Mesenchymal stem cell (in vitro differentiated cells and primary cell): ENCODE measurements at regions not wholly inside any gene's neighbourhood (a gene's known extent, or its start where the extent isn't known, plus 50 kb on each side); places are given as distances from the start of the nearest gene placed in this dataset.
"Not testable (repeated sequence)": the region's sequence is repeated elsewhere in the genome, so short reads cannot be mapped to it uniquely, and the experiment has no call there.

Experiments
- DNase-seq: peaks from one replicate; pipeline ENCODE4 v3.0.0-alpha.2; 2013
- H2AFZ ChIP-seq: one replicate; pipeline ENCODE4 v1.6.1; 2013; ENCODE audit warnings: low read depth, mild to moderate bottlenecking, control low read depth, inconsistent platforms, low read length, moderate library complexity
- H2AK5ac ChIP-seq: 2 replicates; pipeline ENCODE4 v1.6.1; 2013; ENCODE audit warnings: low read length, moderate library complexity, mild to moderate bottlenecking, inconsistent platforms; ENCODE audit not compliant: severe bottlenecking
- H2BK120ac ChIP-seq: one replicate; pipeline ENCODE4 v1.6.1; 2013; ENCODE audit warnings: low read depth, mild to moderate bottlenecking, inconsistent platforms, low read length, moderate library complexity
- H2BK12ac ChIP-seq, 2 experiments: one replicate each; pipeline ENCODE4 v1.6.1; 2013; ENCODE audit warnings: inconsistent platforms in 2 of 2, low read length in 2 of 2, mild to moderate bottlenecking in 2 of 2, moderate library complexity in 2 of 2, control low read depth in 1 of 2
- H2BK15ac ChIP-seq: one replicate; pipeline ENCODE4 v1.6.1; 2013; ENCODE audit warnings: mild to moderate bottlenecking, low read depth, inconsistent platforms; ENCODE audit not compliant: poor library complexity, severe bottlenecking
- H2BK5ac ChIP-seq: 2 replicates; pipeline ENCODE4 v1.6.1; 2013; ENCODE audit warnings: low read depth, mild to moderate bottlenecking, low read length, control low read depth, inconsistent platforms; ENCODE audit not compliant: poor library complexity, severe bottlenecking
- H3K14ac ChIP-seq, 2 experiments: one replicate each; pipeline ENCODE4 v1.6.1; 2013; ENCODE audit warnings: inconsistent platforms in 2 of 2, low read length in 2 of 2, control low read depth in 1 of 2, mild to moderate bottlenecking in 1 of 2, moderate library complexity in 1 of 2
- H3K18ac ChIP-seq, 2 experiments: one replicate each; pipeline ENCODE4 v1.6.1; 2013; ENCODE audit warnings: inconsistent platforms in 2 of 2, low read length in 2 of 2, control low read depth in 1 of 2, low read depth in 1 of 2, mild to moderate bottlenecking in 1 of 2
- H3K23ac ChIP-seq, 2 experiments: one replicate each; pipeline ENCODE4 v1.6.1; 2013; ENCODE audit warnings: inconsistent platforms in 2 of 2, low read length in 2 of 2, mild to moderate bottlenecking in 2 of 2, moderate library complexity in 2 of 2, control low read depth in 1 of 2
- H3K27ac ChIP-seq: 2 replicates; pipeline ENCODE4 v1.5.1; 2013; ENCODE audit warnings: mild to moderate bottlenecking, moderate library complexity, low read length, control low read depth, inconsistent platforms; ENCODE audit not compliant: poor library complexity, severe bottlenecking
- H3K27me3 ChIP-seq, 2 experiments: 2 replicates each; pipeline versions ENCODE4 v1.6.1 to v1.7.0; 2013; ENCODE audit warnings: low read length in 2 of 2, mild to moderate bottlenecking in 2 of 2, moderate library complexity in 2 of 2, control low read depth in 1 of 2, inconsistent platforms in 1 of 2; ENCODE audit not compliant: control insufficient read depth in 1 of 2, insufficient read depth in 1 of 2
- H3K36me3 ChIP-seq, 2 experiments: 2 replicates each; pipeline versions ENCODE4 v1.6.1 to v1.7.0; 2013; ENCODE audit warnings: low read length in 2 of 2, control low read depth in 1 of 2, inconsistent platforms in 1 of 2, low read depth in 1 of 2, mild to moderate bottlenecking in 1 of 2; ENCODE audit not compliant: insufficient read depth in 2 of 2, control insufficient read depth in 1 of 2
- H3K4ac ChIP-seq, 2 experiments: one replicate each; pipeline ENCODE4 v1.6.1; 2013; ENCODE audit warnings: inconsistent platforms in 2 of 2, low read length in 2 of 2, mild to moderate bottlenecking in 2 of 2, moderate library complexity in 2 of 2, control low read depth in 1 of 2, low read depth in 1 of 2
- H3K4me1 ChIP-seq: 2 replicates; pipeline ENCODE4 v1.6.1; 2013; ENCODE audit warnings: low read depth, low read length, control low read depth; ENCODE audit not compliant: control insufficient read depth, insufficient read depth
- H3K4me2 ChIP-seq: 2 replicates; pipeline ENCODE4 v1.6.1; 2013; ENCODE audit warnings: low read length, mild to moderate bottlenecking, inconsistent platforms; ENCODE audit not compliant: poor library complexity, severe bottlenecking
- H3K4me3 ChIP-seq, 2 experiments: 2 replicates each; pipeline versions ENCODE4 v1.5.1 to v1.7.0; 2013; ENCODE audit warnings: low read length in 2 of 2, mild to moderate bottlenecking in 2 of 2, control low read depth in 1 of 2, low read depth in 1 of 2; ENCODE audit not compliant: insufficient read depth in 1 of 2
- H3K79me1 ChIP-seq: replicated peaks from 2 replicates; pipeline ENCODE4 v1.6.1; 2013; ENCODE audit warnings: mild to moderate bottlenecking, control low read depth, low read length, inconsistent platforms; ENCODE audit not compliant: poor library complexity, severe bottlenecking
- H3K9ac ChIP-seq: 2 replicates; pipeline ENCODE4 v1.7.0; 2013; ENCODE audit warnings: mild to moderate bottlenecking, low read length, moderate library complexity
- H3K9me3 ChIP-seq: 2 replicates; pipeline ENCODE4 v1.7.0; 2013; ENCODE audit warnings: mild to moderate bottlenecking, low read length; ENCODE audit not compliant: control insufficient read depth
- H4K8ac ChIP-seq: one replicate; pipeline ENCODE4 v1.6.1; 2013; ENCODE audit warnings: inconsistent platforms, mild to moderate bottlenecking, low read length, moderate library complexity
- H4K91ac ChIP-seq: one replicate; pipeline ENCODE4 v1.6.1; 2013; ENCODE audit warnings: mild to moderate bottlenecking, low read length, inconsistent platforms
- WGBS: methylation state at CpG from one replicate; pipeline ENCODE4 v1.1.7; 2013; ENCODE audit warnings: mixed read lengths; 5-methylcytosine and 5-hydroxymethylcytosine counted together

DNA sequence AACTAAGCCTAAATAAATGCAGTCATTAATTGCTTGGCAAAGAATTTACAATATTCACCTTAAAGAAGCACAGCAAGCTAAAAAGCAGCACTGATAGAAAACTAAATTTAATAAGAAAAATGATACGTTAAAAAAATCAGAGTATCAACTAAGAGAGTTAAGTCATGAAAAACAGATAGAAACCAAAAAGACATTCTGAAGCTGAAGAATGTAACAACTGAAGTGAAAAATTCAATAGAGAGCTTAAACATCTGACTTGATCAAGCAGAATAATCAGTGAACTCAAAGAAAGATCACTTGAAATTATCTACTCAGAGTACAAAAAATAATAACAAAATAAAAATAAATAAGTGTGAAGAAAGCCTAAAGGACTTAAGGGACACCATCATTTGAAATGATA is 588.0 kb upstream of the HS3ST1 start:
- DNase-seq = no peak
- H3K4ac ChIP-seq = no peak overlapping the region
- peaks cover 22% of the 10 kb centered on the region for H3K9me3 ChIP-seq
- no peaks in the 10 kb centered on the region for H3K27me3 ChIP-seq
- no peak overlapping the region for H3K18ac ChIP-seq
- H3K79me1 ChIP-seq = no peaks in the 10 kb centered on the region
- no peak overlapping the region for H3K23ac ChIP-seq
- no peak overlapping the region for H3K9ac ChIP-seq
- H3K27ac ChIP-seq = no peak overlapping the region
- H4K91ac ChIP-seq = no peak overlapping the region
- no peak overlapping the region for H2BK5ac ChIP-seq
- H2BK120ac ChIP-seq = no peak overlapping the region
- H2BK12ac ChIP-seq = no peak overlapping the region
- WGBS = no CpG with 5 or more reads among the region's 1 CpG
- H4K8ac ChIP-seq = no peak overlapping the region
- no peak overlapping the region for H2AFZ ChIP-seq
- peak overlapping the region in 1 of 2 experiments; percentile 5 for H3K4me3 ChIP-seq
- no peak overlapping the region for H2AK5ac ChIP-seq
- no peaks in the 10 kb centered on the region for H3K4me1 ChIP-seq
- H3K4me2 ChIP-seq = no peak overlapping the region
- no peak overlapping the region for H3K14ac ChIP-seq
- no peaks in the 10 kb centered on the region for H3K36me3 ChIP-seq
- no peak overlapping the region for H2BK15ac ChIP-seq

GRCh38 chr4:12005471-12005870 is 576.8 kb upstream of the HS3ST1 start:
- Histone ChIP-seq H3K9ac (no peak overlapping the region), H3K4me2 (no peak overlapping the region), H3K4ac (no peak overlapping the region), H3K23ac (no peak overlapping the region), H3K14ac (no peak overlapping the region), H3K9me3 (peaks cover 11% of the 10 kb centered on the region), H3K36me3 (no peaks in the 10 kb centered on the region), H2AFZ (no peak overlapping the region), H3K27ac (no peak overlapping the region), H3K18ac (no peak overlapping the region), H3K27me3 (no peaks in the 10 kb centered on the region), H4K8ac (no peak overlapping the region), H2AK5ac (no peak overlapping the region), H2BK15ac (no peak overlapping the region), H2BK120ac (no peak overlapping the region), H3K79me1 (no peaks in the 10 kb centered on the region), H3K4me3 (no peak overlapping the region), H3K4me1 (no peaks in the 10 kb centered on the region), H2BK12ac (no peak overlapping the region), H2BK5ac (no peak overlapping the region), H4K91ac (no peak overlapping the region)
- DNase-seq = no peak

DNA sequence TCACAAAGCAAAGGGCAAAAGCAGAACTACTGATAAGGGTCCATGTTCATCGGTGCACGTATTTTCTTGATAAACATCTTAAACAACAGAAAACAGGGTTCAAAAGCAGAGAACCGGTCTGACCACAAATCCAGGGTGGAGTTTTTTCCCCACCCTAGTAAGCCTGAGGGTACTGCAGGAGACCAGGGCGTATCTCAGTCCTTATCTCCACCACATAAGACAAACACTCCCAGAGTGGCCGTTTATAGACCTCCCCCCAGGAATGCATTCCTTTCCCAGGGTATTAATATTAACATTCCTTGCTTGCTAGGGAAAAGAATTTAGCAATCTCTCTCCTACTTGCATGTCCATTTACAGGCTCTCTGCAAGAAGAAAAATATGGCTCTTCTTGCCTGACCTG is 567.9 kb upstream of the HS3ST1 start:
- not testable (repeated sequence) for H3K36me3 ChIP-seq, H2BK12ac ChIP-seq, H2BK5ac ChIP-seq, H3K18ac ChIP-seq, H2BK15ac ChIP-seq, H3K79me1 ChIP-seq, H3K4me2 ChIP-seq, H3K4ac ChIP-seq, H3K9ac ChIP-seq, DNase-seq, H3K14ac ChIP-seq, H4K8ac ChIP-seq, H2BK120ac ChIP-seq, H3K23ac ChIP-seq, H3K4me1 ChIP-seq, H2AFZ ChIP-seq, H3K27me3 ChIP-seq, H4K91ac ChIP-seq, H3K4me3 ChIP-seq, H2AK5ac ChIP-seq, H3K27ac ChIP-seq
- WGBS = 75% methylated on average over 5 of the region's 5 CpGs
- peaks cover 37% of the 10 kb centered on the region for H3K9me3 ChIP-seq

DNA sequence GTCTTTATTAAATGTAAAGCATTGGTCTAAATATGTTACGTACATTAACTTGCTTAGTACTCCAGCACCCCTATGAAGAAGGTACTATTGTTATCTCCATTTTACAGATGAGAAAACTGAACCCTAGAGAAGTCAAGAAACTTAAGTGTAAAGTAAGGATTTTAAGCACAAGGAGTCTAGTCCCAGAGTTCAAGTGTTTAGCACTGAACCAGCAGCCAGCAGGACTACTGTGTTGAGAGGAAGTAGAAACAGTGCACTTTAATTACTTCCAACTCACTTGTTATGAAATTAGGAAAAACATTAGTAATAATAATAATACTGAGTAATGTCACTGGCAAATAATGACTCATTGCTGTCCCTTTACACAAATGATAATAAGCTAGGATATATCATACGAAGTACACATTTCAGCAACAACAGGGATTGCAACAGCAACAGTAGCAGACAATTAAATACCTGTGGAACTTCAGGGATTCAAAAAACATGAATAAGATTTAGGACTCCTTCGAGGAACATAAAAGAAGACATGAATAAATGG is 548.1 kb upstream of the HS3ST1 start:
- H3K23ac ChIP-seq = no peak overlapping the region
- 84% methylated on average over 2 of the region's 3 CpGs for WGBS
- H2BK15ac ChIP-seq = no peak overlapping the region
- no peak overlapping the region for H3K9ac ChIP-seq
- no peak overlapping the region for H2BK120ac ChIP-seq
- no peak overlapping the region for H2BK5ac ChIP-seq
- no peak overlapping the region for H4K91ac ChIP-seq
- H3K79me1 ChIP-seq = no peaks in the 10 kb centered on the region
- no peak overlapping the region for H2AK5ac ChIP-seq
- H3K27ac ChIP-seq = no peak overlapping the region
- H4K8ac ChIP-seq = no peak overlapping the region
- H3K36me3 ChIP-seq = no peaks in the 10 kb centered on the region
- H3K4me3 ChIP-seq = no peak overlapping the region
- H3K4ac ChIP-seq = no peak overlapping the region
- H3K4me2 ChIP-seq = no peak overlapping the region
- H3K18ac ChIP-seq = no peak overlapping the region
- no peaks in the 10 kb centered on the region for H3K4me1 ChIP-seq
- no peaks in the 10 kb centered on the region for H3K9me3 ChIP-seq
- H3K14ac ChIP-seq = no peak overlapping the region
- H2BK12ac ChIP-seq = no peak overlapping the region
- no peak overlapping the region for H2AFZ ChIP-seq
- DNase-seq = no peak
- no peaks in the 10 kb centered on the region for H3K27me3 ChIP-seq
